Progenitor cell of endocrine pancreas (in vitro differentiated cells): ENCODE measurements at regions not wholly inside any gene's neighbourhood (a gene's known extent, or its start where the extent isn't known, plus 50 kb on each side); places are given as distances from the start of the nearest gene placed in this dataset.

Source experiments
- DNase-seq: peaks from one replicate; pipeline ENCODE4 v3.0.0; 2021; ENCODE audit warnings: low spot score; ENCODE audit not compliant: unreplicated experiment
- H3K27ac Mint-ChIP-seq: 2 replicates; pipeline ENCODE4 v1.8.0; 2021; ENCODE audit warnings: mild to moderate bottlenecking, moderate library complexity, mixed read lengths
- H3K27me3 Mint-ChIP-seq: 2 replicates; pipeline ENCODE4 v1.8.0; 2021; ENCODE audit warnings: mixed read lengths
- H3K36me3 Mint-ChIP-seq: 2 replicates; pipeline ENCODE4 v1.8.0; 2022; ENCODE audit warnings: mixed read lengths; ENCODE audit not compliant: insufficient read depth
- H3K4me1 Mint-ChIP-seq: 2 replicates; pipeline ENCODE4 v1.8.0; 2021; ENCODE audit warnings: low read depth, mixed read lengths
- H3K4me3 Mint-ChIP-seq: 2 replicates; pipeline ENCODE4 v1.8.0; 2021; ENCODE audit warnings: low read depth, mild to moderate bottlenecking, moderate library complexity, mixed read lengths
- H3K9me3 Mint-ChIP-seq: 2 replicates; pipeline ENCODE4 v1.8.0; 2021; ENCODE audit warnings: low read depth, mixed read lengths
- CTCF ChIP-seq: fragments of 200-600 bp; sonication (generic); IDR thresholded peaks from one replicate; pipeline ENCODE4 v1.5.0; 2021; ENCODE audit warnings: antibody characterized with exemption, mild to moderate bottlenecking; ENCODE audit not compliant: unreplicated experiment

- no peak overlapping the region for H3K4me3 Mint-ChIP-seq
- H3K9me3 Mint-ChIP-seq = no peaks in the 10 kb centered on the region
- no peaks in the 10 kb centered on the region for H3K27me3 Mint-ChIP-seq
- no peak for DNase-seq
- no peaks in the 10 kb centered on the region for H3K36me3 Mint-ChIP-seq
- H3K4me1 Mint-ChIP-seq = peaks cover 8% of the 10 kb centered on the region
- H3K27ac Mint-ChIP-seq = no peak overlapping the region
- TF ChIP-seq CTCF = no peak
Observed at GRCh38 chr22:48630848-48631247, 1196.8 kb downstream of the BRD1 start.

- Mint-ChIP-seq H3K27ac (no peak overlapping the region), H3K4me1 (peaks cover 13% of the 10 kb centered on the region), H3K36me3 (no peaks in the 10 kb centered on the region), H3K27me3 (no peaks in the 10 kb centered on the region), H3K4me3 (no peak overlapping the region), H3K9me3 (no peaks in the 10 kb centered on the region)
- TF ChIP-seq CTCF = no peak
- no peak for DNase-seq
Observed at GRCh38 chr22:48630433-48630754, 1197.3 kb downstream of the BRD1 start.

GRCh38 chr22:48629631-48630432, 1197.8 kb downstream of the BRD1 start:
- DNase-seq = no peak
- no peaks in the 10 kb centered on the region for H3K36me3 Mint-ChIP-seq
- no peaks in the 10 kb centered on the region for H3K27me3 Mint-ChIP-seq
- no peak overlapping the region for H3K4me3 Mint-ChIP-seq
- H3K9me3 Mint-ChIP-seq = no peaks in the 10 kb centered on the region
- no peak overlapping the region for H3K27ac Mint-ChIP-seq
- peaks cover 15% of the 10 kb centered on the region for H3K4me1 Mint-ChIP-seq
- TF ChIP-seq CTCF = no peak

GRCh38 chr22:48628891-48629543, 1198.7 kb downstream of the BRD1 start:
- H3K9me3 Mint-ChIP-seq = no peaks in the 10 kb centered on the region
- H3K36me3 Mint-ChIP-seq = no peaks in the 10 kb centered on the region
- H3K4me3 Mint-ChIP-seq = no peak overlapping the region
- no peaks in the 10 kb centered on the region for H3K27me3 Mint-ChIP-seq
- TF ChIP-seq CTCF = no peak
- DNase-seq = no peak
- peaks cover 15% of the 10 kb centered on the region for H3K4me1 Mint-ChIP-seq
- H3K27ac Mint-ChIP-seq = peak overlapping the region; percentile 71

GRCh38 chr22:48627966-48628365, 1199.7 kb downstream of the BRD1 start:
- Mint-ChIP-seq H3K36me3 (no peaks in the 10 kb centered on the region), H3K4me3 (no peak overlapping the region), H3K9me3 (no peaks in the 10 kb centered on the region), H3K4me1 (peaks cover 8% of the 10 kb centered on the region), H3K27ac (no peak overlapping the region), H3K27me3 (no peaks in the 10 kb centered on the region)
- no peak for TF ChIP-seq CTCF
- no peak for DNase-seq
